ENCODE measurements at regions not wholly inside any gene's neighbourhood (a gene's known extent, or its start where the extent isn't known, plus 50 kb on each side); places are given as distances from the start of the nearest gene placed in this dataset.

DNA sequence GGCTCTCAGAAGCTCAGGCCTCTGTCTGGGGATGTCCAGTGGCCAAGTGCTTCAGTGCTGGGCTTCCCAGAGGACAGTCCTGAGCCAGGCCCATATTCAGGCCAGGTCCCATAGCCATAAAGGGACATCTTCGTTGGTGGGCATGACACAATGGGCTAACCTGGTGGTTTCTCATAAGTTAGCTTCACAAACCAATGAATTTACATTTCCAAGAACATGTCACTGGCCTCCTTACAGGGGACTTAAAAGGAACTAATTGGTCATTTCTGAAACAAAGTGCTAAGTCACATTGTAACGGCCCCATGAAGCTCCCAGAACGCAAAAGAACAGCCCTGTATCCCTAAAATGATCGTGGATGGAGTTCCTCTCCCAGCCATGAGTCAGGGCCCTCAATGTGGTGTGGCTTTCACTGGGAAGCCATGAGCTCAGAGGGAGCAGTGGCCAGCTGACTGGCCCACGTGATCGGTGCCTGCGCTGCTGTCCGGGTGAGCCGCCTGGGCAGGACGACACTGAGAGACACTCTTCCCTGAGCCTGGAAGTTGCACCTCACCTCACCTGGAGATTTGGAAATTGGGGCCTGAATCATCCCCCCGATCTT, 163.7 kb upstream of the APCDD1 start:
- no peak for DNase-seq

GRCh38 chr18:10291568-10291981, 162.9 kb upstream of the APCDD1 start:
- DNase-seq = no peak

DNA sequence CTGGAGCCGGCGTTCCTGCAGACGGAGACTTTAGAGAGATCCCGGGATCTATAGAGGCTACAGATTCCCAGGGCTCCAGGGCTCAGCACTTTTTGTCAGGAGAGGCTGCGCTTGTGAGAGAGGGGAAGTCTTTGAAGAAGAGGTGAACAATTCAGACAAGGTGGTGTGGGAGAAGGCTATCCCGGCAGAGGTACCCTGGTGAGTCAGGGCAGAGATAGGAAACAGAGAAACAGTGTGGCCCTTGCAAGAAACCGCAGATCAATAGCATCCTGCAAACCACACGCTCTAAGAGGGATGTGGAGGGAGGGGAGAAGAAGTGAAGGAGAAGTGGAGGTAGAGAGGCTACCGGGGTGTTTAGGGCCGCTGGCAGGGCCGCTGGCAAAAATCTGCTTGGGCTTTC, 160.5 kb upstream of the APCDD1 start:
- DNase-seq = no peak

DNA sequence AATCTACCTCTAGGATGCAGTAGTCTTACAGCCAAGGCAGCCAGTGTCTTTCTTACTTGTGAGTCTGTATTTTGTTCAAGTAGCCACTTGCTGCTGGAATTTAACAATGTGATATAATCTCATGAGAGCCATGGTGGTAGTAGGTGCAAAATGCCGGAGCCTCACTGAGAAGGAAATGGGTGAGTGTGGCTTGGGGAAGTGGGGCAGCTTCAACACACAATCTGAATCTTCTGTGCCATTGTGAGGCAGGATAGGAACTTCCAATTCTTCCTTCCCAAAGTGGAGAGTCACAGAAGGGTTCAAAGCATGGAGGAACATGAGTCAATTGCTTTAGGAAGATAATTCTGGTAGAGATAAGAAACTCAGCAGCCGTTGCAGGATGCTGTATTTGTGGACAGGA, 158.7 kb upstream of the APCDD1 start:
- DNase-seq = no peak

- DNase-seq = no peak
Observed at GRCh38 chr18:10296491-10296890, 157.9 kb upstream of the APCDD1 start.

- no peak for DNase-seq
Observed at GRCh38 chr18:10297086-10297485, 157.3 kb upstream of the APCDD1 start.

DNA sequence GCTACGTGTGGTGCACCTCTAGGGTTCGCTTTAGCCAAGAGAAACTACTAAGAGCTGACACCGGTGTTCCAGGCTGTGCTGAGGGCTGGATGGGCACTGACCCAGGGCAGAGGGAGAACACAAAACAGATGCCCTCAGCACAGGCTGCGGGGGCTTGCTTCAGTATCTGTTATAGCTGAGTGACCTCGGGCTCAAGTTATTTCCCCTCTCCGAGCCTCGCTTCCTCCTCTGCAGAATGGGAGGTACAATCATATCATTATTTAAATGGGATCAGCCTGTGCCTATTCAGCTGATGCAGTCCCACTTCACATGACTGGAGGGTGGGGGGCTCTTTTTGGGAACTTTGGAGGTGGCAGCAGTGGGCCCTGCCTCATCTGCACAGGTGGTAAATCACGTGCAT, 156.1 kb upstream of the APCDD1 start:
- no peak for DNase-seq

GRCh38 chr18:10299643-10300042, 154.8 kb upstream of the APCDD1 start:
- DNase-seq = no peak

DNA sequence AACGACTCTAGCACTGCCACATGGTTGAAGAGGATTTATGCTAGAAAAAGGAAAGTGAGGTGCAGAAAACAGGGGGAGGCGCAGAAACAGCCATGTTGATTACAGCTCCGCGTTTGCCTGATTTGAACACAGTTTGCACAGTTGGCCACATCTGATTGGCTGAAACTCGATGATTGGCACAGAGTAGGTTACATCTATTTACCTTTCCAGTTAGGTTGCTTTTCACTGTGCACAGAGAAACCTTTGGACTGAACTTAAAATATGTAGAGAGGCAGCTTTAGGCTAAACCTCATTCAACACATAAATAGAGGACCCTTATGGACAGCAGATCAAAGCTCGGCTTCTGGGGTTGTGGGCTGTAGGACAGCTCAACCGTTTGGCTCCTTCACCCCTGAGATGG, 153.7 kb upstream of the APCDD1 start:
- DNase-seq = no peak

GRCh38 chr18:10301831-10302483, 152.5 kb upstream of the APCDD1 start:
- no peak for DNase-seq

DNA sequence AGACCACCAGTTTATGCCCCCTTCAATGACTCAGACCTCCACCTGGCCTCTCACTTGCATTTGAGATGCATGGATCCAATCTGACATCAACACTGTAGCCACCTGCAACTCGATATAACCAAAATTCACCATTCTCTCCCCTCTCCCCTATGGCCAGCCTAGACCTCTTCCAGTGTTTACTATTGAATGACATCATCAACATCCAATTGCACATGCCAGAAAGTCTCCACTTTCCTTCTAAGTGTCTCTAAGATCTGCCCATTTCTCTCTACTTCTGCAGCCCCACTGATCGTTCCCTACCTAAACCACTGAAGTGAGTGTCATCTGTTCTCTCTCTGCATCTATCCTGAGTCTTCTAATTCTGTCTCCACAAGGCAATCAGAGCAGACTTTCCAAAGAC, 151.3 kb upstream of the APCDD1 start:
- DNase-seq = no peak

DNA sequence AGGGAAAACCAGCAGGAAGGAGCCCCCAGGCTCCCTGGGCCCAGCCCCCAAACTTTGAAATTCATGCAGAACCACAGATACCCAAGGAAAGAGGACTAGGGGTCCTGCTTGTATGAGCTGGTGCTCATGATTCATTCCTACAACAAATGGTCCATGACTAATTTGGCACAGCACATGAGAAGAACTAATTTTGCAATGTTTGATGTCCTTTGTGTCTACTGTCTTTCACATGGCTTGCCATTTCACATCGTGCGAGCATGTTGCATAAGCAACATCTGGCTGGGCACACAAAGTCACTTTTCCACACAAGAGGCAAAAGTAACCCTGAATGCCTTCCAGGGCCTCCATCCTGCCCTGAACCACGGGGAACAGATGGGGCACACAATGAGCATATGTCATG, 149.6 kb upstream of the APCDD1 start:
- DNase-seq = no peak

GRCh38 chr18:10306779-10307178, 147.7 kb upstream of the APCDD1 start:
- DNase-seq = no peak

DNA sequence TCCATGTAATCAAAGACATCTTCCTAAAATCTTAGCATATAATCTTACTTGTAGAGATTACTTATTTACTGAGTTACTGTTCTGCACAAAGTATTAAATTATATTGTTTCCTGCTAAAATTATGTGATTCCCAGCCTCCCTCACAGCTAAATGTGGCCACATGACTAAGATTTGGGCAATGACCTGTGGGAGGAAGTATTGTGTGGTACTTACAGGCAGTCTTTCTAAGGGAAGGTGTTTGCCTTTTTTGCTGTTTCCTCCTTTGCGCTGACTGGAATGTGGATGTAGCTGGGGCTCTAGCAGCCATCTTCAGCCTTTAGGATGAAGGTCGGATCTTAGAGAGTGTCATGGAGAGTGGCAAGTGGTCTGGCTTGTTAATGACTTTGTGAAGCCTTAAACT, 146.3 kb upstream of the APCDD1 start:
- DNase-seq = no peak

- DNase-seq = no peak
Observed at GRCh38 chr18:10310626-10311025, 143.8 kb upstream of the APCDD1 start.

DNA sequence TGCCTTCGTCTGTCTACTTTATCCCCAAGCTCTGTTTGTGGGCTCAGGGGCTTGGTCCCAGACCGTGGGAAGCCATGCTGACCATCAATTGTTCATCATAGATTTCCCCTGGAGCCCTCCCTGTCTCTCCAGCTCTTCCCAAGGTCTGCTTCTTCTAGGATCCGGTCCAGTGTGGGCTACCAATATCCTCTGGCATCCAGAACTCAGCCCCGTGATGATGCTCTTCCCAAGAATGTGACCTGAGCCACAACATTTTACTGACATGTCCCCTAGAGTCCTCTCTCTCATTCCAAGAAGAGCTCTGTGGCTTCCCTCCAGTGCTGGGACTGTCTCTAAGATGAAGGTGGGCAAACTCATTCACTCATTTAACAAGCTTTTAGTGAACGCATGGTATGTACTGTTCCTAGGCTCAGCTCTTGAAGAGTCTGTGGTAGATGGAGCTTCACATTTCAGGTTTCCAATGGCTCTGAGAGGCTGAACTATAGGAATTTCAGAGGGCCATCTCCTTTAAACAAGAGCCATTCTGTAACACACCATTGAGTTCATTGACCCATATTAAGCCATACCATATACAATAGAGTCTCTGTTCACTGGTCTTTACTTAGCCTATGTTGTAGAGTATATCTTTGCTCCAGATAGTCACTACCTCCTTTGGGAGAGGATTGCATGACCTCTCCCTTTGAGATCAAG, 142.0 kb upstream of the APCDD1 start:
- DNase-seq = no peak

- DNase-seq = no peak
Observed at GRCh38 chr18:10313016-10313342, 141.5 kb upstream of the APCDD1 start.

- no peak for DNase-seq
Observed at GRCh38 chr18:10314066-10314465, 140.4 kb upstream of the APCDD1 start.

GRCh38 chr18:10315522-10315921, 138.9 kb upstream of the APCDD1 start:
- no peak for DNase-seq

DNA sequence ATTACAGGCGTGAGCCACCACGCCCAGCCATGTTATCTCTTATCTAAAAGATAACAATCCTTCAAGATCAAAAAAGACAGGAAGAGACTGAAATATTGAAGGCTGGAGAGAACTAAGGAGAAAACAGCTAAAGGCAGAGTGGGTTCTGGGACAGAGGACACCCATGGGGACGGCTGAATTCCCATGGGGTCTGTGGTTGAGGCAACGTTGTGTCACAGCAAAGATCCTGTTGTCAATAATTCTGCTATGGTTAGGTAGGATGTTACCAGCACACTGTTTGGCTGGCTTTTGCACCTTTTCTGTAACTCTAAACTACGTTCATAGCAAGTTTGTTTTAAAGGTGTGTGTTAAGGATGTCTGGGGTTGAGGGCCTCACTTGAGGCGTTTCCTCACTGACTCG, 137.7 kb upstream of the APCDD1 start:
- DNase-seq = no peak

DNA sequence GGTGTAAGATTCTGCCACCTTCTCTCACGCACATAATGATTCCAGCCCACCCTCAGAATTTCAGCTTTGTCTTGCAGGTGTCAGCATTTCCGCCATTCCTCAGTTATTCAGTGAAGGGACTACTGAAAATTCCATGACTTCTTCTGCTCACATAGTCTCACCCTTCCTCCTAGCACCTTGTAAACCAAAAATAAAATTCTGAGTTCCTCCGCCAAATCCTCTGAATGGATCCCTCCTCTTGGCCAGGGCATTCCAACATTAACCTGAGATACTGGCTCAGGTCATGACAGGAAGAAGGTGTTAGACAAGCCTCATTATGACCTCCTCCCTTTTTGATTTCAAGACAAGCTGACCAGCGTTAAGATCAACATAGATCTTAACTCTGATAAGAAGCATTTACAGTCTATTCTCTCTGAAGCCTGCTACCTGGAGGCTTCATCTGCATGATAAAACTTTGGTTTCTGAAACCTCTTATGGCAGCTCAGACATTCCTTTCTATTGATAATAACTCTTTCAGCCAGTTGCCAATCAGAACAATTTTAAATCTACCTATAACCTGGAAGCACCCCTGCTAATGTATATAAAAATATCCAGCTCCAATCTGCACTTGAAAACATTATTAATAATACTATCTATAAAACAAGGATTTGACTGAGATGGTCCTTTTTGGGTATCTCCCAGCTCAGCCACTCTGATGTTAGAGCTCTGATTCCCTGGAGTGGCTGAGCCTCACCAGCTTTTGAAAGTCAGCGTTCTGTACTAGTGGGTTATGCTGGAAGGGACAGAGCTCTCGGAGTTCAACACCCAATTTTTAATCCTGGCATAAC, 136.4 kb upstream of the APCDD1 start:
- DNase-seq = no peak

- no peak for DNase-seq
Observed at GRCh38 chr18:10318691-10318970, 135.8 kb upstream of the APCDD1 start.

GRCh38 chr18:10319026-10319425, 135.4 kb upstream of the APCDD1 start:
- no peak for DNase-seq

Measured in activated T-cell treated with anti-CD3 and anti-CD28 coated beads, Interleukin-2, amount 50 U/mL, for 48 hours (primary cell).